DOHH2 (cell line): ENCODE measurements at regions not wholly inside any gene's neighbourhood (a gene's known extent, or its start where the extent isn't known, plus 50 kb on each side); places are given as distances from the start of the nearest gene placed in this dataset.

Experiments used
- H3F3A ChIP-seq: fragments of 200-600 bp; sonication (generic), shearing (Covaris generic); 2 replicates; pipeline ENCODE4 v1.6.0; 2016; ENCODE audit warnings: antibody characterized with exemption, mild to moderate bottlenecking; ENCODE audit not compliant: control insufficient read depth, insufficient read depth
- H3K27ac ChIP-seq: fragments of 200-600 bp; sonication (generic); 2 replicates; pipeline ENCODE4 v1.5.1; 2014; ENCODE audit warnings: low read depth, mild to moderate bottlenecking, low read length, moderate library complexity
- H3K27me3 ChIP-seq: fragments of 200-600 bp; sonication (generic); 2 replicates; pipeline ENCODE4 v1.6.1; 2014; ENCODE audit warnings: mild to moderate bottlenecking, low read length, mixed read lengths; ENCODE audit not compliant: control insufficient read depth
- H3K36me3 ChIP-seq: fragments of 200-600 bp; sonication (generic); 2 replicates; pipeline ENCODE4 v1.6.1; 2014; ENCODE audit warnings: mild to moderate bottlenecking, low read length, moderate library complexity, mixed read lengths; ENCODE audit not compliant: control insufficient read depth
- H3K4me1 ChIP-seq: fragments of 200-600 bp; sonication (generic); 2 replicates; pipeline ENCODE4 v1.6.1; 2014; ENCODE audit warnings: mild to moderate bottlenecking, low read length, mixed read lengths; ENCODE audit not compliant: control insufficient read depth
- H3K4me2 ChIP-seq: fragments of 200-600 bp; sonication (generic); 2 replicates; pipeline ENCODE4 v1.6.0; 2014; ENCODE audit warnings: mild to moderate bottlenecking, low read length, moderate library complexity
- H3K4me3 ChIP-seq: fragments of 200-600 bp; sonication (generic); 2 replicates; pipeline ENCODE4 v1.5.1; 2014; ENCODE audit warnings: mild to moderate bottlenecking, low read length, mixed read lengths
- H3K79me2 ChIP-seq: fragments of 200-600 bp; sonication (generic); 2 replicates; pipeline ENCODE4 v1.6.1; 2014; ENCODE audit warnings: mild to moderate bottlenecking, low read length, mixed read lengths; ENCODE audit not compliant: control insufficient read depth
- H3K9me2 ChIP-seq: fragments of 200-600 bp; sonication (generic); replicated peaks from 2 replicates; pipeline ENCODE4 v1.6.1; 2014; ENCODE audit warnings: mild to moderate bottlenecking, low read length, mixed read lengths; ENCODE audit not compliant: control insufficient read depth
- H3K9me3 ChIP-seq: fragments of 200-600 bp; sonication (generic); 2 replicates; pipeline ENCODE4 v1.6.1; 2014; ENCODE audit warnings: antibody characterized with exemption, low read length, mixed read lengths; ENCODE audit not compliant: control insufficient read depth, insufficient read depth
- H4K20me1 ChIP-seq: fragments of 200-600 bp; sonication (generic); 2 replicates; pipeline ENCODE4 v1.6.0; 2014; ENCODE audit warnings: low read depth, mild to moderate bottlenecking, antibody characterized with exemption, low read length, moderate library complexity; ENCODE audit not compliant: control insufficient read depth, insufficient read depth
- CTCF ChIP-seq: fragments of 200-600 bp; sonication (generic); IDR thresholded peaks from one replicate; pipeline ENCODE4 v1.5.1; 2014; ENCODE audit warnings: antibody characterized with exemption, mild to moderate bottlenecking, low read depth, low read length; ENCODE audit not compliant: poor library complexity, severe bottlenecking
- EZH2phosphoT487 ChIP-seq: fragments of 200-600 bp; sonication (generic); IDR thresholded peaks from 2 replicates; pipeline ENCODE4 v1.6.1; 2017; ENCODE audit warnings: borderline replicate concordance, mild to moderate bottlenecking, antibody characterized with exemption, low read length, moderate library complexity, mixed read lengths

DNA sequence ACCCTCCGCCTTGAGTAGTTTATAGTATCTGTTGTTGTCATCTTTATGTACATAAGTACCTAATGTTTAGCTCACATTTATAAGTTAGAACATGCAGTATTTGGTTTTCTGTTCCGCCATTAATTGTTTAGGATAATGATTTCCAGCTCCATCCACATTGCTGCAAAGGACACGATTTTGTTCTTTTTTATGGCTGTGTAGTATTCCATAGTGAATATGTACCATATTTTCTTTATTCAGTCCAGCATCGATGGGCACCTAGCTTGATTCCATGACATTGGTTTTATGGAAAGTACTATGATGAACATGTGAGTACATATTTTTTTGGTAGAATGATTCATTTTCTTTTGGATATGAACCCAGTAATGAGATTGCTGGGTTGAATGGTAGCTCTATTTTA is 174.4 kb upstream of the SPRY2 start:
- TF ChIP-seq EZH2phosphoT487 = no peak
- TF ChIP-seq CTCF = no peak
- no peaks in the 10 kb centered on the region for H3K27me3 ChIP-seq
- H3K4me3 ChIP-seq = no peak overlapping the region
- H3K27ac ChIP-seq = no peak overlapping the region
- H3F3A ChIP-seq = no peaks in the 10 kb centered on the region
- H3K36me3 ChIP-seq = no peaks in the 10 kb centered on the region
- no peak overlapping the region for H3K4me2 ChIP-seq
- H3K9me2 ChIP-seq = no peaks in the 10 kb centered on the region
- no peaks in the 10 kb centered on the region; the same call in 1 of the 2 replicates for H3K9me3 ChIP-seq
- no peaks in the 10 kb centered on the region for H4K20me1 ChIP-seq
- H3K4me1 ChIP-seq = no peaks in the 10 kb centered on the region
- H3K79me2 ChIP-seq = no peaks in the 10 kb centered on the region

- Histone ChIP-seq H3K27ac (no peak overlapping the region), H3K9me2 (no peaks in the 10 kb centered on the region), H3K79me2 (no peaks in the 10 kb centered on the region), H3K4me3 (no peak overlapping the region), H3K4me2 (no peak overlapping the region), H3K36me3 (no peaks in the 10 kb centered on the region), H3F3A (no peaks in the 10 kb centered on the region), H3K4me1 (no peaks in the 10 kb centered on the region), H4K20me1 (no peaks in the 10 kb centered on the region), H3K27me3 (no peaks in the 10 kb centered on the region), H3K9me3 (no peaks in the 10 kb centered on the region; the same call in 1 of the 2 replicates)
- no peak for TF ChIP-seq CTCF
- no peak for TF ChIP-seq EZH2phosphoT487
Measured at GRCh38 chr13:80513196-80513595, 172.3 kb upstream of the SPRY2 start.

- Histone ChIP-seq H3K9me3 (no peaks in the 10 kb centered on the region; the same call in 1 of the 2 replicates), H3K9me2 (no peaks in the 10 kb centered on the region), H3F3A (no peaks in the 10 kb centered on the region), H3K27ac (no peak overlapping the region), H3K79me2 (no peaks in the 10 kb centered on the region), H3K4me1 (no peaks in the 10 kb centered on the region), H4K20me1 (no peaks in the 10 kb centered on the region), H3K4me3 (no peak overlapping the region), H3K36me3 (no peaks in the 10 kb centered on the region), H3K4me2 (no peak overlapping the region), H3K27me3 (no peaks in the 10 kb centered on the region)
- TF ChIP-seq CTCF (no peak), EZH2phosphoT487 (no peak)
Measured at GRCh38 chr13:80510686-80511085, 169.8 kb upstream of the SPRY2 start.

- TF ChIP-seq CTCF = no peak
- TF ChIP-seq EZH2phosphoT487 = no peak
- Histone ChIP-seq H3K4me1 (no peaks in the 10 kb centered on the region), H3K4me3 (no peak overlapping the region), H3K9me3 (no peaks in the 10 kb centered on the region), H3K4me2 (no peak overlapping the region), H3K36me3 (no peaks in the 10 kb centered on the region), H3K79me2 (no peaks in the 10 kb centered on the region), H3K9me2 (no peaks in the 10 kb centered on the region), H4K20me1 (no peaks in the 10 kb centered on the region), H3K27me3 (no peaks in the 10 kb centered on the region), H3K27ac (no peak overlapping the region), H3F3A (no peaks in the 10 kb centered on the region)
Measured at GRCh38 chr13:80509264-80509663, 168.3 kb upstream of the SPRY2 start.
